ENCODE measurements at regions not wholly inside any gene's neighbourhood (a gene's known extent, or its start where the extent isn't known, plus 50 kb on each side); places are given as distances from the start of the nearest gene placed in this dataset.

GRCh38 chr2:129642526-129643043, 336.9 kb upstream of the RAB6C start:
- H3K9me3 Mint-ChIP-seq: no peaks in the 10 kb centered on the region
- H3K4me1 Mint-ChIP-seq (ENCODE audit: low read depth): no peaks in the 10 kb centered on the region
- H3K36me3 Mint-ChIP-seq (ENCODE audit: insufficient read depth): no peaks in the 10 kb centered on the region
- ATAC-seq (no peak), DNase-seq (no peak)
- H3K27me3 Mint-ChIP-seq (ENCODE audit: low read depth): peaks cover 2% of the 10 kb centered on the region
- no peak overlapping the region for H3K4me3 Mint-ChIP-seq

GRCh38 chr2:129645335-129645734, 334.1 kb upstream of the RAB6C start:
- Mint-ChIP-seq H3K27me3 (ENCODE audit: low read depth) (no peaks in the 10 kb centered on the region), H3K36me3 (ENCODE audit: insufficient read depth) (no peaks in the 10 kb centered on the region), H3K9me3 (no peaks in the 10 kb centered on the region), H3K4me1 (ENCODE audit: low read depth) (no peaks in the 10 kb centered on the region), H3K4me3 (no peak overlapping the region)
- ATAC-seq: no peak
- no peak for DNase-seq

- H3K9me3 Mint-ChIP-seq: no peaks in the 10 kb centered on the region
- no peaks in the 10 kb centered on the region for H3K4me1 Mint-ChIP-seq (ENCODE audit: low read depth)
- H3K4me3 Mint-ChIP-seq: no peak overlapping the region
- no peaks in the 10 kb centered on the region for H3K36me3 Mint-ChIP-seq (ENCODE audit: insufficient read depth)
- ATAC-seq: no peak
- no peak for DNase-seq
- H3K27me3 Mint-ChIP-seq (ENCODE audit: low read depth): no peaks in the 10 kb centered on the region
These were observed 333.4 kb upstream of the RAB6C start for GRCh38 chr2:129646107-129646506.

GRCh38 chr2:129653246-129653645, 326.2 kb upstream of the RAB6C start:
- peaks cover 3% of the 10 kb centered on the region for H3K27me3 Mint-ChIP-seq (ENCODE audit: low read depth)
- no peaks in the 10 kb centered on the region for H3K36me3 Mint-ChIP-seq (ENCODE audit: insufficient read depth)
- H3K9me3 Mint-ChIP-seq: no peaks in the 10 kb centered on the region
- no peak for DNase-seq
- H3K4me3 Mint-ChIP-seq: no peak overlapping the region
- no peak for ATAC-seq
- no peaks in the 10 kb centered on the region for H3K4me1 Mint-ChIP-seq (ENCODE audit: low read depth)

GRCh38 chr2:129654331-129654730, 325.1 kb upstream of the RAB6C start:
- no peak for DNase-seq
- peaks cover 3% of the 10 kb centered on the region for H3K27me3 Mint-ChIP-seq (ENCODE audit: low read depth)
- H3K36me3 Mint-ChIP-seq (ENCODE audit: insufficient read depth): no peaks in the 10 kb centered on the region
- no peak for ATAC-seq
- H3K4me1 Mint-ChIP-seq (ENCODE audit: low read depth): no peaks in the 10 kb centered on the region
- H3K9me3 Mint-ChIP-seq: peaks cover 3% of the 10 kb centered on the region
- H3K4me3 Mint-ChIP-seq: no peak overlapping the region

- H3K27me3 Mint-ChIP-seq (ENCODE audit: low read depth): peaks cover 3% of the 10 kb centered on the region
- DNase-seq (no peak), ATAC-seq (no peak)
- H3K36me3 Mint-ChIP-seq (ENCODE audit: insufficient read depth): no peaks in the 10 kb centered on the region
- H3K4me3 Mint-ChIP-seq: no peak overlapping the region
- H3K9me3 Mint-ChIP-seq: peaks cover 3% of the 10 kb centered on the region
- H3K4me1 Mint-ChIP-seq (ENCODE audit: low read depth): no peaks in the 10 kb centered on the region
These were observed 323.3 kb upstream of the RAB6C start for GRCh38 chr2:129656081-129656598.

- H3K4me3 Mint-ChIP-seq: no peak overlapping the region
- H3K9me3 Mint-ChIP-seq: peaks cover 3% of the 10 kb centered on the region
- H3K27me3 Mint-ChIP-seq (ENCODE audit: low read depth): peaks cover 3% of the 10 kb centered on the region
- no peaks in the 10 kb centered on the region for H3K36me3 Mint-ChIP-seq (ENCODE audit: insufficient read depth)
- no peak for ATAC-seq
- no peak for DNase-seq
- H3K4me1 Mint-ChIP-seq (ENCODE audit: low read depth): no peaks in the 10 kb centered on the region
These were observed 321.0 kb upstream of the RAB6C start for GRCh38 chr2:129658430-129658829.

- Mint-ChIP-seq H3K9me3 (peaks cover 3% of the 10 kb centered on the region), H3K4me3 (no peak overlapping the region), H3K4me1 (ENCODE audit: low read depth) (no peaks in the 10 kb centered on the region), H3K27me3 (ENCODE audit: low read depth) (no peaks in the 10 kb centered on the region), H3K36me3 (ENCODE audit: insufficient read depth) (no peaks in the 10 kb centered on the region)
- ATAC-seq (no peak), DNase-seq (no peak)
These were observed 317.5 kb upstream of the RAB6C start for GRCh38 chr2:129661935-129662334.

- Mint-ChIP-seq H3K4me3 (no peak overlapping the region), H3K4me1 (ENCODE audit: low read depth) (no peaks in the 10 kb centered on the region)
These were observed 311.9 kb upstream of the RAB6C start for GRCh38 chr2:129667577-129667976.

GRCh38 chr2:129672521-129672920, 306.9 kb upstream of the RAB6C start:
- no peaks in the 10 kb centered on the region for H3K9me3 Mint-ChIP-seq
- no peak for DNase-seq
- no peaks in the 10 kb centered on the region for H3K4me1 Mint-ChIP-seq (ENCODE audit: low read depth)
- no peaks in the 10 kb centered on the region for H3K36me3 Mint-ChIP-seq (ENCODE audit: insufficient read depth)
- H3K27me3 Mint-ChIP-seq (ENCODE audit: low read depth): no peaks in the 10 kb centered on the region
- ATAC-seq: no peak
- no peak overlapping the region for H3K4me3 Mint-ChIP-seq

More at GRCh38 chr2:129667577-129667976, 311.9 kb upstream of the RAB6C start:
- DNase-seq (no peak), ATAC-seq (no peak)
- no peaks in the 10 kb centered on the region for H3K27me3 Mint-ChIP-seq (ENCODE audit: low read depth)
- H3K9me3 Mint-ChIP-seq: no peaks in the 10 kb centered on the region
- H3K36me3 Mint-ChIP-seq (ENCODE audit: insufficient read depth): no peaks in the 10 kb centered on the region

GRCh38 chr2:129673234-129673633, 306.2 kb upstream of the RAB6C start:
- no peak for DNase-seq
- Mint-ChIP-seq H3K4me1 (ENCODE audit: low read depth) (no peaks in the 10 kb centered on the region), H3K36me3 (ENCODE audit: insufficient read depth) (no peaks in the 10 kb centered on the region), H3K4me3 (no peak overlapping the region), H3K9me3 (no peaks in the 10 kb centered on the region), H3K27me3 (ENCODE audit: low read depth) (no peaks in the 10 kb centered on the region)
- ATAC-seq: no peak

- ATAC-seq (no peak), DNase-seq (no peak)
- H3K27me3 Mint-ChIP-seq (ENCODE audit: low read depth): peaks cover 3% of the 10 kb centered on the region
- H3K4me1 Mint-ChIP-seq (ENCODE audit: low read depth): no peaks in the 10 kb centered on the region
- H3K4me3 Mint-ChIP-seq: no peak overlapping the region
- no peaks in the 10 kb centered on the region for H3K9me3 Mint-ChIP-seq
- no peaks in the 10 kb centered on the region for H3K36me3 Mint-ChIP-seq (ENCODE audit: insufficient read depth)
These were observed 305.4 kb upstream of the RAB6C start for GRCh38 chr2:129673847-129674711.

- H3K4me1 Mint-ChIP-seq (ENCODE audit: low read depth): no peaks in the 10 kb centered on the region
- no peak for DNase-seq
- H3K9me3 Mint-ChIP-seq: no peaks in the 10 kb centered on the region
- no peak for ATAC-seq
- H3K36me3 Mint-ChIP-seq (ENCODE audit: insufficient read depth): no peaks in the 10 kb centered on the region
- no peak overlapping the region for H3K4me3 Mint-ChIP-seq
- H3K27me3 Mint-ChIP-seq (ENCODE audit: low read depth): peaks cover 6% of the 10 kb centered on the region
These were observed 300.7 kb upstream of the RAB6C start for GRCh38 chr2:129678751-129679150.

GRCh38 chr2:129681788-129682187, 297.7 kb upstream of the RAB6C start:
- DNase-seq (no peak), ATAC-seq (no peak)
- H3K4me1 Mint-ChIP-seq (ENCODE audit: low read depth): no peaks in the 10 kb centered on the region
- peaks cover 6% of the 10 kb centered on the region for H3K27me3 Mint-ChIP-seq (ENCODE audit: low read depth)
- no peaks in the 10 kb centered on the region for H3K9me3 Mint-ChIP-seq
- H3K4me3 Mint-ChIP-seq: no peak overlapping the region
- H3K36me3 Mint-ChIP-seq (ENCODE audit: insufficient read depth): no peaks in the 10 kb centered on the region

Measured in activated T-cell treated with anti-CD3 and anti-CD28 coated beads, Interleukin-2, amount 50 U/mL, for 4 hours (primary cell).